ENCODE measurements at regions not wholly inside any gene's neighbourhood (a gene's known extent, or its start where the extent isn't known, plus 50 kb on each side); places are given as distances from the start of the nearest gene placed in this dataset.

- TF ChIP-seq REST (IDR thresholded peaks at IDR 0.05; ENCODE audit: insufficient read depth in 1 of 2, low read depth in 2 of 2, low read length in 1 of 2), result no peak
- Histone ChIP-seq H3K27me3 (ENCODE audit: control insufficient read depth, insufficient read depth, low read length) (no peaks in the 10 kb centered on the region), H3K27ac (ENCODE audit: low read length) (no peak overlapping the region), H3K36me3 (ENCODE audit: control insufficient read depth, insufficient read depth, low read length) (no peaks in the 10 kb centered on the region), H3K9me3 (ENCODE audit: control insufficient read depth, insufficient read depth, low read depth, low read length) (no peaks in the 10 kb centered on the region), H3K4me3 (ENCODE audit: low read depth in 2 of 2, low read length in 2 of 2) (no peak overlapping the region), H3K4me1 (ENCODE audit: control insufficient read depth, insufficient read depth, low read length) (no peaks in the 10 kb centered on the region)
- intact Hi-C loops (cut with micrococcal nuclease; ENCODE audit: unreplicated experiment) (no loop called here), in situ Hi-C loops (cut with HindIII; ENCODE audit: low pct_unique_long_range_greater_than_20kb, low sequenced_read_pairs) (no loop called here)
- no peak for ATAC-seq
- no peak for DNase-seq (ENCODE audit: low read depth, low spot score)
- CTCF ChIA-PET, result no interaction called here
- POLR2A ChIA-PET, result no interaction called here
- no TSS peak for BruUV-seq (replicated peaks)
Measured at GRCh38 chr4:136590440-136590839, 941.9 kb downstream of the PCDH18 start.

GRCh38 chr4:136583567-136583966 lies 948.7 kb downstream of the PCDH18 start:
- POLR2A ChIA-PET, result no interaction called here
- DNase-seq (ENCODE audit: low read depth, low spot score) (no peak), ATAC-seq (no peak)
- no TSS peak for BruUV-seq (replicated peaks)
- in situ Hi-C loops (cut with HindIII; ENCODE audit: low pct_unique_long_range_greater_than_20kb, low sequenced_read_pairs), result no loop called here
- Histone ChIP-seq H3K4me1 (ENCODE audit: control insufficient read depth, insufficient read depth, low read length) (no peaks in the 10 kb centered on the region), H3K27ac (ENCODE audit: low read length) (no peak overlapping the region), H3K9me3 (ENCODE audit: control insufficient read depth, insufficient read depth, low read depth, low read length) (no peaks in the 10 kb centered on the region), H3K36me3 (ENCODE audit: control insufficient read depth, insufficient read depth, low read length) (no peaks in the 10 kb centered on the region), H3K27me3 (ENCODE audit: control insufficient read depth, insufficient read depth, low read length) (no peaks in the 10 kb centered on the region), H3K4me3 (ENCODE audit: low read depth in 2 of 2, low read length in 2 of 2) (no peak overlapping the region)
- intact Hi-C loops (cut with micrococcal nuclease; ENCODE audit: unreplicated experiment), result no loop called here
- CTCF ChIA-PET, result no interaction called here
- TF ChIP-seq CTCF (IDR thresholded peaks at IDR 0.05), result no peak
- TF ChIP-seq REST (IDR thresholded peaks at IDR 0.05; ENCODE audit: insufficient read depth in 1 of 2, low read depth in 2 of 2, low read length in 1 of 2), result no peak
- no peak for TF ChIP-seq TCF7L2 (IDR thresholded peaks at IDR 0.05; ENCODE audit: low read depth, low read length)
- TF ChIP-seq POLR2AphosphoS5 (IDR thresholded peaks at IDR 0.05; ENCODE audit: low read depth, low read length), result no peak
- no peak for TF ChIP-seq SIN3A (IDR thresholded peaks at IDR 0.05; ENCODE audit: borderline replicate concordance, insufficient read depth, low read depth, low read length)

Data from Panc1 (cell line).